BE2C (cell line): ENCODE measurements at regions not wholly inside any gene's neighbourhood (a gene's known extent, or its start where the extent isn't known, plus 50 kb on each side); places are given as distances from the start of the nearest gene placed in this dataset.

Experiments used
- DNase-seq: peaks from one replicate; pipeline ENCODE4 v3.0.0-alpha.2; 2020
- H3K27me3 ChIP-seq: fragments of 250-450 bp; sonication (Bioruptor Pico); 2 replicates; pipeline ENCODE4 v1.5.1; 2020; ENCODE audit warnings: mild to moderate bottlenecking
- H3K36me3 ChIP-seq: fragments of 250-450 bp; sonication (Bioruptor Pico); 2 replicates; pipeline ENCODE4 v1.5.1; 2020; ENCODE audit warnings: mild to moderate bottlenecking
- H3K4me1 ChIP-seq: fragments of 250-450 bp; sonication (Bioruptor Pico); 2 replicates; pipeline ENCODE4 v1.5.1; 2020
- H3K4me3 ChIP-seq: 2 replicates; pipeline ENCODE4 v1.5.1; 2011; ENCODE audit warnings: low read depth, low read length
- H3K9me3 ChIP-seq: fragments of 250-450 bp; sonication (Bioruptor Pico); 2 replicates; pipeline ENCODE4 v1.5.1; 2020
- CTCF ChIP-seq: IDR thresholded peaks from 2 replicates; pipeline ENCODE4 v1.5.1; 2012; ENCODE audit warnings: mild to moderate bottlenecking, low read depth, low read length

- no peak for TF ChIP-seq CTCF
- no peaks in the 10 kb centered on the region for H3K36me3 ChIP-seq
- H3K27me3 ChIP-seq: no peaks in the 10 kb centered on the region
- H3K9me3 ChIP-seq: no peaks in the 10 kb centered on the region
- no peak overlapping the region for H3K4me3 ChIP-seq
- no peaks in the 10 kb centered on the region for H3K4me1 ChIP-seq
- no peak for DNase-seq
Observed at GRCh38 chr20:24134284-24134683, 145.7 kb upstream of the GGTLC1 start.

GRCh38 chr20:24132246-24132645, 143.7 kb upstream of the GGTLC1 start:
- Histone ChIP-seq H3K36me3 (no peaks in the 10 kb centered on the region), H3K4me1 (no peaks in the 10 kb centered on the region), H3K4me3 (no peak overlapping the region), H3K27me3 (no peaks in the 10 kb centered on the region), H3K9me3 (no peaks in the 10 kb centered on the region)
- no peak for TF ChIP-seq CTCF
- no peak for DNase-seq

GRCh38 chr20:24131684-24132083, 143.1 kb upstream of the GGTLC1 start:
- Histone ChIP-seq H3K9me3 (no peaks in the 10 kb centered on the region), H3K4me1 (no peaks in the 10 kb centered on the region), H3K27me3 (no peaks in the 10 kb centered on the region), H3K4me3 (no peak overlapping the region), H3K36me3 (no peaks in the 10 kb centered on the region)
- no peak for TF ChIP-seq CTCF
- no peak for DNase-seq

- no peak for TF ChIP-seq CTCF
Observed at GRCh38 chr20:24131281-24131680, 142.7 kb upstream of the GGTLC1 start.

GRCh38 chr20:24129641-24130040, 141.1 kb upstream of the GGTLC1 start:
- TF ChIP-seq CTCF: no peak
- H3K4me1 ChIP-seq: no peaks in the 10 kb centered on the region
- no peak for DNase-seq

More at GRCh38 chr20:24131281-24131680, 142.7 kb upstream of the GGTLC1 start:
- Histone ChIP-seq H3K9me3 (no peaks in the 10 kb centered on the region), H3K4me1 (no peaks in the 10 kb centered on the region), H3K27me3 (no peaks in the 10 kb centered on the region), H3K36me3 (no peaks in the 10 kb centered on the region), H3K4me3 (no peak overlapping the region)
- no peak for DNase-seq

GRCh38 chr20:24124951-24125650, 136.5 kb upstream of the GGTLC1 start:
- Histone ChIP-seq H3K27me3 (no peaks in the 10 kb centered on the region), H3K4me1 (no peaks in the 10 kb centered on the region), H3K9me3 (no peaks in the 10 kb centered on the region), H3K4me3 (no peak overlapping the region), H3K36me3 (no peaks in the 10 kb centered on the region)
- no peak for TF ChIP-seq CTCF
- no peak for DNase-seq

More at GRCh38 chr20:24129641-24130040, 141.1 kb upstream of the GGTLC1 start:
- no peak overlapping the region for H3K4me3 ChIP-seq
- no peaks in the 10 kb centered on the region for H3K36me3 ChIP-seq
- no peaks in the 10 kb centered on the region for H3K9me3 ChIP-seq
- no peaks in the 10 kb centered on the region for H3K27me3 ChIP-seq
